ENCODE measurements at regions not wholly inside any gene's neighbourhood (a gene's known extent, or its start where the extent isn't known, plus 50 kb on each side); places are given as distances from the start of the nearest gene placed in this dataset.
"Not testable (repeated sequence)": the region's sequence is repeated elsewhere in the genome, so short reads cannot be mapped to it uniquely, and the experiment has no call there.

DNA sequence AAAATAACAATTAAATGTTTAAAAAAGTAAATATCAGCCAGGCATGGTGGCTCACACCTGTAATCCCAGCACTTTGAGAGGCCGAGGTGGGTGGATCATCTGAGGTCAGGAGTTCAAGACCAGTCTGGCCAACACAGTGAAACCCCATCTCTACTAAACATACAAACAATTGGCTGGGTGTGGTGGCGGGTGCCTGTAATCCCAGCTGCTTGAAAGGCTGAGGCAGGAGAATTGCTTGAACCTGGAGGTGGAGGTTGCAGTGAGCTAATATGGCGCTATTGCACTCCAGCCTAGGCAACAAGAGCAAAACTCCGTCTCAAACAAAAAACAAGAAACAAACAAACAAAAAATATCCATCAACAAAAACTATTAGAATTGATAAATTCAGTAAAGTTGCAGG, 77.5 kb downstream of the SNX5 start:
- not testable (repeated sequence) for H3K9ac ChIP-seq, H3K4me3 ChIP-seq, H3K27ac ChIP-seq, H4K20me1 ChIP-seq, H3K36me3 ChIP-seq, H3K27me3 ChIP-seq, H3K4me2 ChIP-seq
- H3K9me3 ChIP-seq (replicated peaks in 1 of 11): peaks cover 18 to 39% (median 36%) of the 10 kb centered on the region in 11 experiments
- H3K4me1 ChIP-seq: peaks cover 14 to 49% (median 17%) of the 10 kb centered on the region in 10 experiments

DNA sequence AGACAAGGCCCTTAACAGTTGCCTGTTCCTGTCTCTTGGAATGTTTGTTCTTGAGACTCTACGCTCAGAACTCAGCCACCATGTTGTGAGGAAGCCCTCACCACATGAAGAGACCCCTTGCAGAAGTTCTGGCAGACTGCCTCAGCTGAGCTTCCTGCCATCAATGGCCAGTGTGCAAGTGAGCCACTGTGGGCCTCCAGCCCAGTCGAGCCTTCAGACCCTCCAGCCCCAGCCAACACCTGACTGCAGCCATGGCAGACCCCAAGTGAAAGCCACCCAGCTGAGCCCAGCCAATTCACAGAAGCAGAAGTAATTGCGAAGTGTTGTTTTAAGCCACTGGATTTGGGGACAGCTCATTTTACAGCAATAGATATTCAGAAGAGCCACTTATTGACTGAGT, 78.3 kb downstream of the SNX5 start:
- no peak overlapping the region for H3K27ac ChIP-seq
- peaks cover 11 to 49% (median 16%) of the 10 kb centered on the region in 10 experiments for H3K4me1 ChIP-seq
- peaks cover 0 to 1% (median 0%) of the 10 kb centered on the region in 11 experiments; a peak in 1 of 22 replicates for H4K20me1 ChIP-seq
- no peak overlapping the region for H3K9ac ChIP-seq
- H3K27me3 ChIP-seq: peaks cover 0 to 4% (median 0%) of the 10 kb centered on the region in 11 experiments; a peak in 2 of 22 replicates
- peaks cover 18 to 39% (median 36%) of the 10 kb centered on the region in 11 experiments for H3K9me3 ChIP-seq (replicated peaks in 1 of 11)
- no peaks in the 10 kb centered on the region; a peak in 1 of 22 replicates for H3K36me3 ChIP-seq
- no peak overlapping the region for H3K4me2 ChIP-seq
- no peak for TF ChIP-seq Cebpa-rat (IDR thresholded peaks at IDR 0.05)
- H3K4me3 ChIP-seq: no peak overlapping the region

DNA sequence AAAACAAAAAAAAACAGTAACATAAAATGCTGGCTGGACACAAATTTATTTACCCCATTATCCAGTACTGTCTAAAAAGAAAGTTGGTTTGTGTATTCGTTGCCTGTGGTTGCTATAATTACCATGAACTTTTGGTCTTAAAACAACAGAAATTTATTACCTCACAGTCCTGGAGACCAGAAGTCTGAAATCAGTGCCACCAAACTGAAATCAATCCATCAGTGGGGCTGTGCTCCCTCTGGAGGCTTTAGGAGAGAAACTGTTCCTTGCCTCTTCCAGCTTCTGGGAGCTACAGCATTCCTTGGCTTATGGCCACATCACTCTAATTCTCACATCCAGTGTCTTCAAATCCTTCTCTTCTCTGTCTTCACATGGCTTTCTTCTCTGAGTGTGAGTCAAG, 79.4 kb downstream of the SNX5 start:
- no peak overlapping the region for H3K4me2 ChIP-seq
- peaks cover 13 to 48% (median 17%) of the 10 kb centered on the region in 10 experiments for H3K4me1 ChIP-seq
- H3K36me3 ChIP-seq: no peaks in the 10 kb centered on the region; a peak in 1 of 22 replicates
- H3K27ac ChIP-seq: no peak overlapping the region
- H3K9ac ChIP-seq: no peak overlapping the region
- H3K27me3 ChIP-seq: peaks cover 0 to 4% (median 0%) of the 10 kb centered on the region in 11 experiments; a peak in 1 of 22 replicates
- no peak for TF ChIP-seq Cebpa-rat (IDR thresholded peaks at IDR 0.05)
- no peak overlapping the region for H3K4me3 ChIP-seq
- H3K9me3 ChIP-seq (replicated peaks in 1 of 11): peaks cover 18 to 39% (median 36%) of the 10 kb centered on the region in 11 experiments
- peaks cover 0 to 6% (median 0%) of the 10 kb centered on the region in 11 experiments; a peak in 2 of 22 replicates for H4K20me1 ChIP-seq

DNA sequence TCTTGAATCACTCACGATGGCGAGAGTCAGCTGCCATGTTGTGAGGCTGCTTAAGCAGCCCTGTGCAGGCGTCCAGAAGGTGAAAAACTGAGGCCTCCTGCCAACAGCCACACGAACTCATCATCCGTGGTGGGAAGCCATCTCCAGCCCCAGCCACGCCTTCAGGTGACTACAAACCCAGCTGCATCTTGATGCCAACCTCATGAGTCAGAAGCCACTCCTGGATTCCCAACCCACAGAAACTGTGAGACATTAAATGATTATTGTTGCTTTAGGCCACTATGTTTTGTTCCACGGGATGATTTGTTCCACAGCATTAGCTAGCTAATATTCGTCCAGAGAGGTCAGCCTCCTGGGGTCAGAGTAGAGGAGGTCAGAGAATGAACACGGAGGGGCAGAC, 80.5 kb downstream of the SNX5 start:
- no peak for TF ChIP-seq Cebpa-rat (IDR thresholded peaks at IDR 0.05)
- no peak overlapping the region for H3K4me2 ChIP-seq
- no peak overlapping the region for H3K27ac ChIP-seq
- H3K27me3 ChIP-seq: peaks cover 0 to 4% (median 0%) of the 10 kb centered on the region in 11 experiments; a peak in 1 of 22 replicates
- peaks cover 19 to 36% (median 22%) of the 10 kb centered on the region in 10 experiments for H3K4me1 ChIP-seq
- H3K4me3 ChIP-seq: no peak overlapping the region
- H3K36me3 ChIP-seq: no peaks in the 10 kb centered on the region; a peak in 1 of 22 replicates
- H3K9me3 ChIP-seq (replicated peaks in 1 of 11): peaks cover 18 to 39% (median 36%) of the 10 kb centered on the region in 11 experiments
- no peak overlapping the region for H3K9ac ChIP-seq
- H4K20me1 ChIP-seq: peaks cover 0 to 6% (median 0%) of the 10 kb centered on the region in 11 experiments; a peak in 2 of 22 replicates

DNA sequence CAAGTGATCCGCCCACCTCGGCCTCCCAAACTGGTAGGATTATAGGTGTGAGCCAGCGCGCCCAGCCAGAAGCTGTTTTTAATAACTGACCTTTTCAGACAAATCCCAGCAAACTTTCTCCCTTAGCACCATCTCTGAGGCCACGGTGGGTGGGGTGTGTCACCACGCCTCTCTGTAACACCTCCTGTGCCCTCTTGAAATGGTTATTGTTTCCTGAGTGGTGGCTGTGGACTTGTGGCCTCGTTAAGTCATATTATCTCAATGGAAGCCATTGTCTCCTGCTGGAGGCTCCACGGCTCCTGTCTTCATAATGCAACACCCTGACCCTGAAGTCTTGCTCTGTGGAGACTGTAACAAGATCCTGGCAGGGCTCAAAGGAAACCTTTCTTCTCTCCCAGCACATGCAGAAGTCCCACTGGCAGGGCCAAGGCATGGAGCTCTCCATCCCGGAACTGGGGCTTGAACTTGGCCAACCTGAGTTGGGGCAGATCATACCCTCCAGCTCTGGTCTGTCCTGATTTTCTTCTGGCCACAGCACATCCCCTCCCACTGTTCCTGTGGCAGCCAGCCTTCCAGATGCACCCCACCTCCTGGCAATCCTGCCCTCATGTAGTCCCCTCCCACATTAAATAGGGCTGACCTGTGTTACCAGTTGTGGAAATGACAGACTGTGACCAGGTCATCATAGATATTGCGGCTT, 81.1 kb downstream of the SNX5 start:
- Histone ChIP-seq H3K4me1 (peaks cover 19 to 30% (median 21%) of the 10 kb centered on the region in 10 experiments), H3K27me3 (peaks cover 0 to 4% (median 0%) of the 10 kb centered on the region in 11 experiments; a peak in 1 of 22 replicates), H3K9me3 (replicated peaks in 1 of 11) (peaks cover 18 to 35% (median 32%) of the 10 kb centered on the region in 11 experiments), H3K4me2 (no peak overlapping the region), H4K20me1 (peaks cover 0 to 6% (median 0%) of the 10 kb centered on the region in 11 experiments; a peak in 3 of 22 replicates), H3K27ac (no peak overlapping the region), H3K9ac (no peak overlapping the region), H3K36me3 (no peaks in the 10 kb centered on the region; a peak in 1 of 22 replicates), H3K4me3 (no peak overlapping the region)
- TF ChIP-seq Cebpa-rat (IDR thresholded peaks at IDR 0.05): no peak

DNA sequence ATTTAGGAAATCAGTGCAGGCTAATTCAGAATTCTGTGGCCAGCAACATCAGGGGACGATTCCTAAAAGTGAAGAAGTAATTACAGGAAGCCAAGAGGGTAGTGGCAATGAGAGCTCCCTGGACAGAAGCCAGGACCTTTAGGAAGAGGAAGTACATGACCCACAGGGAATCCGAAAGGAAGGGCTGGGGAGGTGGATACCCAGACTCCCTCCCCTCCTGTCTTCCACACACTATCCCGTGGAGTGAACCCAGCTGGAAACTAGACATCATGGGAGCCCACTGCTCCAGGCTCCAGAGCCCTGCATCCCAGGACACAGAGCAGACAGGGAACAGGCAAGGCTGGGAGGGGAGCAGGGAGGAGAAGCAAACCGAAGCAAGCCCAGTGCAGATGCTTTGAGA, 83.0 kb downstream of the SNX5 start:
- Histone ChIP-seq H3K27ac (no peak overlapping the region; a peak in 1 of 22 replicates), H3K4me1 (peaks cover 16 to 27% (median 22%) of the 10 kb centered on the region in 10 experiments), H3K4me3 (no peak overlapping the region), H3K4me2 (peak overlapping the region; percentile 22 to 82 (median 53)), H4K20me1 (peaks cover 0 to 8% (median 0%) of the 10 kb centered on the region in 11 experiments; a peak in 3 of 22 replicates), H3K36me3 (no peaks in the 10 kb centered on the region; a peak in 1 of 22 replicates), H3K9ac (no peak overlapping the region; a peak in 1 of 22 replicates), H3K27me3 (peaks cover 0 to 4% (median 0%) of the 10 kb centered on the region in 11 experiments; a peak in 1 of 22 replicates), H3K9me3 (replicated peaks in 1 of 11) (peaks cover 12 to 17% (median 15%) of the 10 kb centered on the region in 11 experiments)
- TF ChIP-seq Cebpa-rat (IDR thresholded peaks at IDR 0.05): no peak

DNA sequence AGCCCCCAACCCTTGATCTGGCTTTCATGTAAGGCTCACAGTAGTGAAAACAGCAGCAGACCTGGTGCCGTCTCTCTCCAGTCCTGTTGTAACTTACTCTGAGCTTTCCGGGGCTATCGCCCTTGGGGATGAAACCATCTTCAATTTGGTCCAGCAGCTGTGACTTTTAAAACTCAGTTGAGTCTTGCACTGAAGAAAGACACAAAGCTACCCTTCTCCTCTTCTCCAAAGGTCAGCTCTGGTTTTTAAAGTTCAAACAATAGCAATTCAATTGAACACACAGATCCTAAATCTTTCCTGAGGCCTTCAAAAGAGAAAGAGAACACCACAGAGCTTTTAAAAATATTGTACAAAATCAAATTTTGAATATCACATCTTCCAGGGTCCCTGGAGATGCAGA, 83.5 kb downstream of the SNX5 start:
- Histone ChIP-seq H3K9me3 (replicated peaks in 1 of 11) (peaks cover 8 to 12% (median 11%) of the 10 kb centered on the region in 11 experiments), H3K36me3 (no peaks in the 10 kb centered on the region; a peak in 1 of 22 replicates), H3K4me3 (no peak overlapping the region), H3K9ac (no peak overlapping the region), H4K20me1 (peaks cover 0 to 8% (median 0%) of the 10 kb centered on the region in 11 experiments; a peak in 3 of 22 replicates), H3K27me3 (peaks cover 0 to 4% (median 0%) of the 10 kb centered on the region in 11 experiments; a peak in 1 of 22 replicates), H3K27ac (no peak overlapping the region; a peak in 1 of 22 replicates), H3K4me1 (peaks cover 21 to 32% (median 26%) of the 10 kb centered on the region in 10 experiments), H3K4me2 (peak overlapping the region; percentile 22 to 82 (median 53))
- no peak for TF ChIP-seq Cebpa-rat (IDR thresholded peaks at IDR 0.05)

DNA sequence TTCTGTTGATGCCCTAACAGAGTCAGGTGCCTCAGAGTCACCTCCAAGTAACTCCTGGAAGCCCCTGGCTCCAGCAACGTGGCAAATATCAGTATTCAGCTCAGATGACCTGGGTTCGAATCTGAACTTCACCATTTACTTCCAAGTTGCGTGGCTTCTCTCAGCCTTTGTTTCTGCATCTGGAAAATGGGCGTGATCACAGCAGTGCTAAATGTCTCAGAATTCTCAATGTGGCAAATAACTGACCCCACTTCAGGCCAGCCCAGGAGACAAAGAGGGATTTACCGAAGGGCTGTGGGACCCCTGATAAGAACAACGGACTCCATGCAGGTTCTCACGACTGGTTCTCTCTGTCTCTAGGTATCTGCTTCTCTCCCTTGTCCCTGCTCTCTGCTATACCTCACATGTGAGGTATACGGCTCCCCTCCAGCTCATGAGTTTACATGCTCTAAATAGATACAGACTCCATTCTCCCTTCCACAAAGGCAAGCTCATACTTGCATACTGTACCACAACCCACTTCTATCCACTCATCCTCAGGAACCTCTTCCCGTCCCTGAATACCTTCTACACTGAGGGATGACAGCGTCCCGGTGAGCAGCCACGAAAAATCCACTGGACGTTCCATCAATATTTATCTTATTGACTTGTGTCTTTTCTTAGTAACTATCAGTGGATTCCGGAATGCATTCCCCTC, 84.1 kb downstream of the SNX5 start:
- Histone ChIP-seq H3K9ac (no peak overlapping the region), H4K20me1 (peaks cover 0 to 8% (median 0%) of the 10 kb centered on the region in 11 experiments; a peak in 3 of 22 replicates), H3K4me1 (peaks cover 27 to 38% (median 32%) of the 10 kb centered on the region in 10 experiments), H3K27ac (no peak overlapping the region), H3K9me3 (replicated peaks in 1 of 11) (peaks cover 1 to 7% (median 4%) of the 10 kb centered on the region in 11 experiments; a peak in 17 of 22 replicates), H3K36me3 (no peaks in the 10 kb centered on the region), H3K27me3 (peaks cover 0 to 4% (median 0%) of the 10 kb centered on the region in 11 experiments; a peak in 1 of 22 replicates), H3K4me2 (peak overlapping the region in 9 of 11 experiments; percentile 22 to 82 (median 54); a peak in 13 of 22 replicates), H3K4me3 (no peak overlapping the region)
- no peak for TF ChIP-seq Cebpa-rat (IDR thresholded peaks at IDR 0.05)

Measured in BLaER1 treated with 17β-estradiol and CSF1 and Interleukin-3, amounts not matched to agents 10 nM and 100 nM (cell line).